ENCODE measurements at regions not wholly inside any gene's neighbourhood (a gene's known extent, or its start where the extent isn't known, plus 50 kb on each side); places are given as distances from the start of the nearest gene placed in this dataset.

DNA sequence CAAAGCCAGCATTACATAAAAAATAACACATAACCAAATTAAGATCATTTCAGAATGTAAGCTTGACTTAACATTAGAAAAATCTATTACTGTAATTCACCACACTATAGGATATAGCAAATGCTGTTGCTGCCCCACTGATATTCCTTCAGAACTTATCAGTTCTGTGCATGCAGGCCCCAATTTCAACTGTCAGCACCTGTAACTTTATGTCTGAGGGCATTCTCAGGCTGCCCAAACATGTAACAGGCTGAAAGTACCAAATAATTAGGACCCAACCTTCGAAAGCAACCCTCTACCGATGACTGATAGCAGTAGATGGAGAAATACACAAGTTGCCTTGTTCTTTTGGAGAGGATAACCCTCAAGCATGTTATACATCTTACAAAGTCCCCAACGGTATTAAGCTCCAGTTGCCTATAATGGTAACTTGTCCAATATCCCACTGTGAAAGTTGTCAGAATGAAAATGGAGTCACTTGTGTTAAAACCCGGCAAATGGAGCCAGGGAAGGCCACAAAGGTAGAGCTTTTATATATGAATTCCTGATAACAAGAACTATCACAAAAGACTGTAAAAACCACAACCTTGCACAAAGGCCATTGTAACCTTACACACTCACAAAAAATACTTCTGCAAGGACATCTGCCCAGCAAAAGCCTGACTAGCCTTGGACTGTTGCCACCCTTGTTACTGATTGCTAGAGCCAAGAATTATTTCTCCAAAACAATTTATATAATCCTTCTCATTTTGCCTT is 66.9 kb upstream of the ZNF746 start:
- ATAC-seq (ENCODE audit: low read depth), result no peak
- no peaks in the 10 kb centered on the region for H3K27me3 ChIP-seq (replicated peaks in 1 of 4; ENCODE audit: control extremely low read depth in 1 of 4, control insufficient read depth in 3 of 4, insufficient read depth in 4 of 4, low read length in 3 of 4)
- H4K20me1 ChIP-seq (ENCODE audit: control insufficient read depth, insufficient read depth, low read length, poor library complexity, severe bottlenecking), result peaks cover 8% of the 10 kb centered on the region
- H3K4me2 ChIP-seq (replicated peaks; ENCODE audit: low read depth, low read length, poor library complexity, severe bottlenecking), result no peak overlapping the region
- peaks cover 0 to 12% of the 10 kb centered on the region in 2 experiments for H3K36me3 ChIP-seq (replicated peaks in 1 of 2; ENCODE audit: control extremely low read depth in 1 of 2, control insufficient read depth in 1 of 2, extremely low read depth in 1 of 2, insufficient read depth in 2 of 2, low read length in 1 of 2)
- peaks cover 6% of the 10 kb centered on the region for H3K9me3 Mint-ChIP-seq (ENCODE audit: insufficient read depth)
- H3K4me3 Mint-ChIP-seq, result no peak overlapping the region
- H3K9ac ChIP-seq (ENCODE audit: low read length), result no peak overlapping the region
- H3K27ac ChIP-seq (ENCODE audit: low read length in 2 of 2), result no peak overlapping the region
- H3K4me3 ChIP-seq (ENCODE audit: control extremely low read depth in 1 of 5, extremely low read depth in 1 of 5, insufficient read depth in 1 of 5, low read depth in 2 of 5, low read length in 4 of 5), result no peak overlapping the region
- H3K9me3 ChIP-seq (ENCODE audit: control extremely low read depth in 1 of 3, control insufficient read depth in 2 of 3, insufficient read depth in 1 of 3, low read length in 2 of 3), result peaks cover 0 to 8% (median 6%) of the 10 kb centered on the region in 3 donors
- POLR2A ChIA-PET, result no interaction called here
- DNase-seq, result no peak
- no peak for TF ChIP-seq CTCF (IDR thresholded peaks at IDR 0.05)
- TF ChIP-seq EZH2 (IDR thresholded peaks at IDR 0.05; ENCODE audit: borderline replicate concordance, insufficient read depth, low read depth, low read length, poor library complexity, severe bottlenecking), result no peak
- no peaks in the 10 kb centered on the region for H3K27me3 Mint-ChIP-seq
- H2AFZ ChIP-seq (ENCODE audit: insufficient read depth, low read depth, low read length, poor library complexity, severe bottlenecking), result no peak overlapping the region
- intact Hi-C loops (cut with micrococcal nuclease), result no loop called here
- WGBS (ENCODE audit: insufficient coverage), result no CpG with 5 or more reads among the region's 4 CpGs
- H3K79me2 ChIP-seq (ENCODE audit: control insufficient read depth, insufficient read depth, low read length), result peaks cover 16% of the 10 kb centered on the region
- H3K4me1 Mint-ChIP-seq, result no peaks in the 10 kb centered on the region
- CTCF ChIA-PET, result no interaction called here
- no peak overlapping the region for H3K27ac Mint-ChIP-seq
- H3K4me1 ChIP-seq (ENCODE audit: control insufficient read depth in 2 of 2, insufficient read depth in 2 of 2, low read length in 2 of 2), result no peaks in the 10 kb centered on the region

GRCh38 chr7:149562602-149563001 is 65.0 kb upstream of the ZNF746 start:
- Mint-ChIP-seq H3K9me3 (ENCODE audit: insufficient read depth) (no peaks in the 10 kb centered on the region), H3K27ac (no peak overlapping the region), H3K4me1 (no peaks in the 10 kb centered on the region), H3K4me3 (no peak overlapping the region), H3K27me3 (no peaks in the 10 kb centered on the region)
- H3K9ac ChIP-seq (ENCODE audit: low read length), result no peak overlapping the region
- DNase-seq (no peak), ATAC-seq (ENCODE audit: low read depth) (no peak)
- TF ChIP-seq EZH2 (IDR thresholded peaks at IDR 0.05; ENCODE audit: borderline replicate concordance, insufficient read depth, low read depth, low read length, poor library complexity, severe bottlenecking), result no peak
- no peak overlapping the region for H3K4me2 ChIP-seq (replicated peaks; ENCODE audit: low read depth, low read length, poor library complexity, severe bottlenecking)
- ChIA-PET POLR2A (no interaction called here), CTCF (interaction anchor here (1.0 kb wide), 1 partner anchor 62 kb away, joined by 3 read pairs; no protein-coding TSS in a partner anchor)
- no peaks in the 10 kb centered on the region for H3K4me1 ChIP-seq (ENCODE audit: control insufficient read depth in 2 of 2, insufficient read depth in 2 of 2, low read length in 2 of 2)
- H2AFZ ChIP-seq (ENCODE audit: insufficient read depth, low read depth, low read length, poor library complexity, severe bottlenecking), result no peak overlapping the region
- 100% methylated on average over 2 of the region's 4 CpGs for WGBS (ENCODE audit: insufficient coverage)
- intact Hi-C loops (cut with micrococcal nuclease), result no loop called here
- no peak overlapping the region for H3K4me3 ChIP-seq (ENCODE audit: control extremely low read depth in 1 of 5, extremely low read depth in 1 of 5, insufficient read depth in 1 of 5, low read depth in 2 of 5, low read length in 4 of 5)
- peaks cover 10% of the 10 kb centered on the region for H3K79me2 ChIP-seq (ENCODE audit: control insufficient read depth, insufficient read depth, low read length)
- H4K20me1 ChIP-seq (ENCODE audit: control insufficient read depth, insufficient read depth, low read length, poor library complexity, severe bottlenecking), result peaks cover 8% of the 10 kb centered on the region
- H3K27ac ChIP-seq (ENCODE audit: low read length in 2 of 2), result no peak overlapping the region
- no peaks in the 10 kb centered on the region for H3K9me3 ChIP-seq (ENCODE audit: control extremely low read depth in 1 of 3, control insufficient read depth in 2 of 3, insufficient read depth in 1 of 3, low read length in 2 of 3)
- H3K27me3 ChIP-seq (replicated peaks in 1 of 4; ENCODE audit: control extremely low read depth in 1 of 4, control insufficient read depth in 3 of 4, insufficient read depth in 4 of 4, low read length in 3 of 4), result no peaks in the 10 kb centered on the region
- peaks cover 0 to 20% of the 10 kb centered on the region in 2 experiments for H3K36me3 ChIP-seq (replicated peaks in 1 of 2; ENCODE audit: control extremely low read depth in 1 of 2, control insufficient read depth in 1 of 2, extremely low read depth in 1 of 2, insufficient read depth in 2 of 2, low read length in 1 of 2)
